Kidney capillary endothelial cell (primary cell): ENCODE measurements at regions not wholly inside any gene's neighbourhood (a gene's known extent, or its start where the extent isn't known, plus 50 kb on each side); places are given as distances from the start of the nearest gene placed in this dataset.

Experiments
- DNase-seq: peaks from one replicate; pipeline ENCODE4 v3.0.0-alpha.2; 2018; ENCODE audit warnings: low spot score

DNA sequence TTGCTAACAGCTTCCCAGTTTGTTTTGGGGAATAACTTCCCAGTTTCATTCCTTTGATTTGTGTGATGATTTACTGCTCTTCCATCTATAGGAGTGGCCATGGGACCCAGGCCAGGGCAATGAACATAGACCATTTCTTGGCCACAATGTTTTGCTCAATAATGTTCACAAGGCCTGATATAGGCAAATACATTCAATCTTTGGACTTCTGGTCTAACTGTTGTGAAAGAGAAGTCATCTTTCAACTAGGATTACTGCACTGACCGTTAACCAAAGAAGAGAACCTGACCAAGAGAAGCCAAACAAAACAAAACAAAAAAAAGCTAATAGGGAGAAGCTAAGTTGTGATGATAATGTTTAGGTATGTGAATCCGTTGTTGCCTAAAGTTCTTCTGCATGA is 221.8 kb upstream of the SUCLG2 start:
- no peak for DNase-seq

GRCh38 chr3:67875858-67876257 is 221.4 kb upstream of the SUCLG2 start:
- no peak for DNase-seq

DNA sequence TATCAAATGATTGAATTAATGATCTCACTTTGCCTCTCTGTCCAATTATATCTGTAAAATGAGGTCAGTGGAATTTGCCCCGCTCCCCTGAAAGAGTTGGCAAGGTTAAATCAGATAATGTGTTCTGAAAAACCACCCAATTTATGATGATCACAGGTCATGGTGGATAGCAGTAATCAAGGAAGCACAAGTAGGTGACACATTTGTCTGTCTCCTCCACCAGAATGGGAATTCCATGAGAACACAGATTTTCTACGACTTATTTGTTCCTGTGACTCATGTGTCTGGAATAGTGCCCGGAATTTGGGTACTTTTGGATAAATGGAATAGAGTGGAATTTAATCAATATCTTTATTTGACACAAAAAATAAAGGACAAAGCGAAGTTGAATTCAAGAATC is 220.9 kb upstream of the SUCLG2 start:
- peak; percentile 67 for DNase-seq

DNA sequence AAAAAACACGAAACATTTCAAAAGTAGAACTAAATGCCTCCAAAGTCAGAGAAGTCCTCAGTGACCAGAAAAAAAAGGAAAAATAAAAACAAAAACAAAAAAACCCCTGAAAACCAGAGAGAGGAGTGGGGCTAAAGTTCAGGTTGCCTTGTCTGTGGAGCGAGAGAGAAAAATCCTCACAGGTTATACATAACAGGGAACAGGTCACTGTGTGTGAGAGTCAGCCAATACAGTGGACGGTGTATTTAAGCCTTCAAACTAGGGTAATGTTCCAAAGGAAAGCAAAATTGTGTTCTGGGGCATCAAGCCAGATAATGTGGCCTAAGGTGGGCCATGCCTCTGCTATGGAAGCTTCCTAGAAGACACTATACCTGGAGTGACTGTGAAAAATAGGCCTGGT is 216.1 kb upstream of the SUCLG2 start:
- no peak for DNase-seq

DNA sequence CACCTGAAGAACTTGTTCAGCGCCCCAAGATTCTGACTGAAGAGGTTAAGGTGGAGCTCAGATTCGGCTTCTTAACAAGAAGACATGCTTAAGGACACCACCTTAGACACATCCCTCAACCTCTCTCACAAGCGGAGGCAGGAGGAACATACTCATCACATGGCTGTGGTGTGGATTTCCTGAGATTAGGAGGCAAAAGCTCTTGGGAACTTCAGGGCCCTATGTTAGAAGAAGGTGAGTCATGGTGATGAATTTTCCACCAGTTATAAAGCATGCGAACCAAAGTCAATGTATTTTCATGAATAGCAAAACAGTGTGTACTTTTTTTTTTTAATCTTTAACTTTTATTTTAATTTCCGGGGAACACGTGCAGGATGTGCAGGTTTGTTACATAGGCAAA is 212.2 kb upstream of the SUCLG2 start:
- no peak for DNase-seq

- no peak for DNase-seq
Observed at GRCh38 chr3:67864587-67865183, 210.3 kb upstream of the SUCLG2 start.

DNA sequence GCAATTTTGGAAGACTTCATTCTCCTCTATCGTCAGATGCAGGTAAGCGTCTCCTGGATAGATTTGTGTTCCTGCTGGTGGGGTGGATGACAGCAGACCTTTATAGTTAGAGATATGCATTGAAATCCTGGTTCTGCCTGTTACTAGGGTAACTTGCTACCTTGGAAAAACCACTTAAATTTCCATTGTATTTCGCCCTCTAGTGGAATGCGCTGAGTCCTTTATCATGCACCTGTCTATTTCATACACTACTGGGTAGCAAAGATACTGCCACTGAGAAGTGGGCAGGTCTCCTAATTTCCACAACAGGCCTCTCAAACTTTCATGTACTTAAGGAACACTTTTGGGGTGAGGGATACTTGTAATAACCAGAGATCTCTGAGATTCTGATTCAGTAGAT is 209.5 kb upstream of the SUCLG2 start:
- DNase-seq: no peak

DNA sequence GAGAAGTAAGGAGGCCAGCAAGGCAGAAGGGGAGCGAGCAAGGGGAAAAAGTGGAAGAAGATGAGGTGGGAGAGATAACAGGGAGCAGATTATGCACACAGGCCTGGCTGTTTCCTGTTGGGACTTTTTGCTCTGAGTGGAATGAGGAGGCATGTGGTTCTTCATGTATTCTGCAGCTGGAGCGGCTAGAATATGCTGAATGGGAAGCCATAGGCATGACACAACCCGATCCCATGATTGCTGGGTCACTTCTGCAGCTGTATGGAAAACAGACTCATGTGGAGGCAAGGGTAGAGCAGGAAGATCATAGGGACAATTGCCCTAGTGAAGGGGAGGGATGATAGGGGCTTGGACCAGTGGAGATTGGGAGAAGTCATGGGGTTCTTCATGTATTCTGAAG is 206.0 kb upstream of the SUCLG2 start:
- no peak for DNase-seq

DNA sequence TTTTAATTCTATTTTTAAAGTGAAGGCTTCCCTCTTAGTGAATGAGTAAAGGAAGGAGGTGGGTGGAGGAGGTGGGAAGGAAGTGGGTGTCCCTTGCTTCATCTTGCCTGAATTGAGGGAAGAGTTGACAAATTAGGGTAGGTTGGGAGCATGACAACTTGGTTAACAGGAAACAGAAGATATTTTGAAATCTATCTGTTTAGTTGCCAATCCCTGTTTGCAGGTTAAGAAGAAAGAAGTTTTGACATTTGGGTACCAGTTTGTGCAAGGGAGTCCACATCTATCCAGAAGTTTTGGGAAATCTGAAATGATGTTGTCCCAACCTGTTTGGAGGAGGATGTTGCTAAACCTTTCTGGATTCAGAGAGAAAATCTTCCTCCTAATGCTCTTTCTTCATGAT is 204.1 kb upstream of the SUCLG2 start:
- DNase-seq: no peak

DNA sequence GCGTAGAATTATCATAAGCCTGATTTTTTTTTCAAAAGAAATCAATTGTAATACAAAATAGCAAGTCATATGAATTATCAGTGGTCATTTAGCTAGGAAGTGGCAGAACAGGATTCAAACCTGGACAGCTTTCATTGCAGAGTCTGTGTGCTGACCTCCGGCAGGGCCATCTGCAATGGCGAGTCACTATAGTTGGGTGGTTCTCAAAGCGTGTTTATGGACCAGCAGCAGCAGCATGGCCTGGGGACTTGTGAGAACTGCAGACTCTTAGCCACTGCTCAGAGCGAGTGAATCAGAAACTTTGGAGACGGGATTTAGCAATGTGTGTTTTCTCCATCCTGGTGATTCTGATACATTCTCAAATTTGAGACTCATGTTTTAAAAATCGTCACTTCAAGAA is 202.3 kb upstream of the SUCLG2 start:
- DNase-seq: no peak

DNA sequence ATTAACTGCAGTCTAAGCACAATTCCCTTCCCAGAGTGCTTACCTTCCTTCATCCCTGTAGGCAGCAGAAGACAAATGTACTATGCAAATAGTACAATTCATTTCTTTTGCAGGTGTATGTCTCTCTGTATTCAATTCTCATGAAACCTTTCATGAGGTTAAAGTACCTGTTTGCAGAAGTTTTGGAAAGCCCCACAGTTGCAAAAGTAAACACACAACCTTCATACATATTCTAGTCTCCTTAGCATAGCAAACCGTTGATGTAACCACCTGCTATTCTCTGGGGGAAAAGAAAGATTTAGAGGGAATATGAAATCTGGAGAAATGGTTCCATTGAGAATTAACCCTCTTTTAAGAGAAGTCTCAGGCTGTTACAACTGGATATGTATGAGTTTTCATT is 200.3 kb upstream of the SUCLG2 start:
- DNase-seq: no peak

DNA sequence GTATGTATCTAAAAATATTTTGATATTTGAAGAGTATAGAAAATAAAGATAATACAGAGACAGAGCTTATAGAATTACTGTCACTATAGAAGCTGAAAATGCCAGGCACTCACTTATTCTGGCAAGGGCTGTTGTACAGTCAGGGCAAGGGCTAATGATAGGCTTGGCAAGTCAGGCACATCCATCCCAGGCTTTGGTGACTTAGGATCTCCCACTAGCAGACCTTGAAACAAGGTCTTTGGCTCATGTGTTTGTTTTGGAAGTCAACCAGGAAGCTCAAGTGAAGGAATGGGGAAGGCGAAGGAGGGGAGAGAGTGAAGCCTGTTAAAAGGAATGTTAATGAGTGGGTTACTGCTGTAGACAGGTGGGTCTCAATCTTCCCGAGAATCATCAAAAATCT is 199.1 kb upstream of the SUCLG2 start:
- no peak for DNase-seq

DNA sequence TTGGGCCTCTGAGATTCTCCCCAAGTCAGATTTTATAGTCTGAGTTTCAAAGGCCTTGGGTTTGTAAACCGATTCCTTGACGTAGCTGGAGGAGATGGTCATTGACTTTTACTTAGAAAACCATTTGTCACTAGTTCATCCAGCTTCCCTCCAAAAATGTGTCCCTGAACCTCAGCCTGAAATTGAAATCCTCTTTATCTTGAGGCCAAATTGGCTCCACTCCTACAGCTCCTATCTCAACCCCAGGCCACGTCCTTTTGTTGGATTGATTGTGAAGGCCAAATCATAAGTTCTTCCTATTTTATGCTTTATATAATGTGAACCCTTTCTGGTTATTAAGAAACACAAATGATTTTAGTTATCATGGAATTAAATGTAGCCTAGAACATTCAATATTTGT is 193.9 kb upstream of the SUCLG2 start:
- DNase-seq: no peak

DNA sequence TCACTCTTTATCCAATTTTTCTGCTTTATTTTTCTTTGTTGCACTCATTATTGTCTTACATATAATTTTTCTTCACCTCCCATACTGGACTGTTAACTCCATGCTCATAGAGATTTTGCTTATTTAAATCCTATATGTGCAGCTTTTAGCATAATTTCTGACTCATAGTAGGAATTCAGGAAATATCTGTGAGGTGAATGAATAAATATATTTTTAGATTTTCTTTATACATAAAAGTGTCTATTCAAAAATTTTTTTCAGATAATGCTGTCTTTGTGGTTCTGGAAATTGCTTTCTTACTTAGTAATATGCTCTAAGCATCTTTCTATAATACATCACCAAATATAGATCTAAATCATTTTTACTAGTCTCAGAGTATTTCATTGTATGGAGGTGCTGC is 191.8 kb upstream of the SUCLG2 start:
- no peak for DNase-seq

- no peak for DNase-seq
Observed at GRCh38 chr3:67832817-67833216, 178.4 kb upstream of the SUCLG2 start.

- no peak for DNase-seq
Observed at GRCh38 chr3:67831262-67831661, 176.8 kb upstream of the SUCLG2 start.

- no peak for DNase-seq
Observed at GRCh38 chr3:67828486-67829010, 174.1 kb upstream of the SUCLG2 start.

DNA sequence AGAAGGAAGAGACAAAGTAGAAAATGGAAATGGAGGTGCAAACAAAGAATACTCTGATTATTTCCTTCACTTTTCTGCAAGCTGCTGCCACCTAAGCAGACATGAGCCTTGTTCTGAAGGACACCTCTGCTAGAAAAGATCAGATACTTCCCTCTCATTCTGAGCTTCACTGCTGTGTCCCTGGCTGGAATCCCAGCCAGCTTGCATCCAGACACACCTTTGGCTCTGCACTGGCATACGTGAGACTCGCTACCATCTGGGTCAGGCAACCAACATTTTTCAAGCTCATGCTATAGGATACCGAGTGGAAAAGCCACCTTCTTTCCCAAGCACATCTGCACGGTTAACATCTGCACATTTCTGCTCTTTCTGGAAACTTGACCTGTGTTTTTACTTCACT is 166.7 kb upstream of the SUCLG2 start:
- DNase-seq: no peak

DNA sequence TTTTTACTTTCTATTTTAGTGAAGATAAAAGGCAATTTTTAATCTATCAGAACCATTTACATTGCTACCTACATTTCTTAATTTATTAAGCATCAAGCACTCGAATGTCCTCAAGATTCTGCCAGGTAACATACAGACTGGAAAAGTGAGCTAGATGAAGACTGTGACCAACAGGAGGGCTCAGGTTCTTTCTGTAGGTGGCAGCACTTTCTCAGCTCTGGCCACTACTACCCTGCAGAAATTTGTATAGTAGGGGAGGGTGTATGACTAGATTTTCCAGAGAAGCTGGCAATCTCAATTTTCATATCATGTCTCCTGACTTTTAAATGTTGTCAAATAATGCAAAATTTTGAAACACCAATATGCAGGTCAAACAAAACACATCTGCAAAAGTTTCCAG is 165.0 kb upstream of the SUCLG2 start:
- DNase-seq: no peak

- no peak for DNase-seq
Observed at GRCh38 chr3:67809370-67809935, 155.0 kb upstream of the SUCLG2 start.

- no peak for DNase-seq
Observed at GRCh38 chr3:67808906-67809305, 154.5 kb upstream of the SUCLG2 start.

DNA sequence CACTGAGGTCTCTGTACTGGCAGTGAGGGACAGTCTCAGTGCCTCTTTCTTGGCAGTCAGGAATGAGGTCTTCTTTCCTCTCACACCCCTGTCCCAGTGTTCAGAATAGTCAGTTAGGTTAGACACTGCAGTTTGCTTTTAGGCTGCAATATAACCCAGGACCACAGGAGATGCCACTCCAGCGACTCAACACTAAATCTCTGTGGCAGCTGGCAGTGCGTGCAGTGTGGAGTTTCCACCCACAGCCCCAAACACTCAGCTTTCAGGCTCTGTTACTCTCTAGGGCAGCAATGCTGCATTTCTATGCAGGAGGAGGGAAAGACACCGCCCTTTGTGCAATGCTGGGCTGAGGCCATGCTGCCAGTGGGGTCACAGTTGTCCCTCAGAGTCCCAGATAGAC is 150.2 kb upstream of the SUCLG2 start:
- no peak for DNase-seq

GRCh38 chr3:67804089-67804488 is 149.7 kb upstream of the SUCLG2 start:
- no peak for DNase-seq

DNA sequence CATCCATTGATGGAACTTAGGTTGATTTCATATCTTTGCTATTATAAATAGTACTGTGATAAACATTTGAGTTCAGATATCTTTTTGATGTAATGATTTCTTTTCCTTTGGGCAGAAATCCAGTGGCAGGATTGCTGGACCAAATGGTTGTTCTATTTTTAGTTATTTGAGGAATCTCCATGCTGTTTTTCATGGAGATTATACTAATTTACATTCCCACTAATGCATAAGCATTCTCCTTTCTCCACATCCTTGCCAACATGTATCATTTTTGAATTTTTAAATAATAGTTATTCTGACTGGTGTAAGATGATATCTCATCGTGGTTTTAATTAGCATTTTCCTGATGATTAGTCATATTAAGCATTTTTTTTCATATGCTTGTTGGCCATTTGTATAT is 144.0 kb upstream of the SUCLG2 start:
- no peak for DNase-seq
